ENCODE measurements at regions not wholly inside any gene's neighbourhood (a gene's known extent, or its start where the extent isn't known, plus 50 kb on each side); places are given as distances from the start of the nearest gene placed in this dataset.

DNA sequence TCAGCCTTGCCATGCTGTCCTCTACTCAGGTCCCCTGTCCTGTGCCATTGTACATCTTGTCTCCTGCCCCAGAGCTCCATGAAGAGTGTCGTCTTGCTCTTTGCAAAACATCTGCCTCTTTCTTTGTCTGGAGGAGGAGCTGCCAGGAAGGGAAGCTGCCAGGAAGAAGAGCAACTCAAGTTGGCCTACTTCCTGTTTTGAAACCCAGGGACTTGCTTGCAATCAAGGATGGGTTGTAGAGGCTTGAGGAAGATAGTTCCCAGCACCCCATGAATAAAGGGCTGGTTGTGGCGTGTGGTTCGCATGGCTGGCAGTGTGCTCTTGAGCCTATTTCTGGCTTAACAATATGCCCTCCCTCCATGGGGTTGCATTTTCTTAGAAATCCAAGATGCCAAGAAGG is 53.0 kb upstream of the CPEB4 start:
- no peak for DNase-seq

GRCh38 chr5:173835661-173836060 is 52.5 kb upstream of the CPEB4 start:
- no peak for DNase-seq

DNA sequence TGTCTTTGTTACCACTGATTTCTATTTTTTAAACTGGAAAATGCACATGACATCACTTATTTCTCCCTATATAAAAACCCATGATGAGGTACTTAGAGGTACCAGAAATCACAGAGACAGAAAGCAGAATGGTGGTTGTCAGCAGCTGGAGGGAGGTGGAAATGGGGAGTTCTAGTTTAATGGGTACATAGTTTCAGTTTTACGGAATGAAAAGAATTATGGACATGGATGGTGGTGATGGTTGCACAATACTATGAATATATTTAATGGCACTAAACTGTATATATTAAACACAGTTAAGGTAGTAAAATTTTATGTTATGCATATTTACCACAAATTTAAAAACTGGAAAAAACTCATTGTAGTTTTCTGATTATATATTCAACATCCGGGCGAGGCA is 50.5 kb upstream of the CPEB4 start:
- no peak for DNase-seq

Measured in NCI-H2107 (cell line).